ENCODE measurements at regions not wholly inside any gene's neighbourhood (a gene's known extent, or its start where the extent isn't known, plus 50 kb on each side); places are given as distances from the start of the nearest gene placed in this dataset.

GRCh38 chr7:156533420-156533819 lies 107.2 kb upstream of the RNF32 start:
- TF ChIP-seq POLR2A (IDR thresholded peaks at IDR 0.05): no peak
- TF ChIP-seq POLR2AphosphoS5 (IDR thresholded peaks at IDR 0.05): no peak
